ENCODE measurements at regions not wholly inside any gene's neighbourhood (a gene's known extent, or its start where the extent isn't known, plus 50 kb on each side); places are given as distances from the start of the nearest gene placed in this dataset.

DNA sequence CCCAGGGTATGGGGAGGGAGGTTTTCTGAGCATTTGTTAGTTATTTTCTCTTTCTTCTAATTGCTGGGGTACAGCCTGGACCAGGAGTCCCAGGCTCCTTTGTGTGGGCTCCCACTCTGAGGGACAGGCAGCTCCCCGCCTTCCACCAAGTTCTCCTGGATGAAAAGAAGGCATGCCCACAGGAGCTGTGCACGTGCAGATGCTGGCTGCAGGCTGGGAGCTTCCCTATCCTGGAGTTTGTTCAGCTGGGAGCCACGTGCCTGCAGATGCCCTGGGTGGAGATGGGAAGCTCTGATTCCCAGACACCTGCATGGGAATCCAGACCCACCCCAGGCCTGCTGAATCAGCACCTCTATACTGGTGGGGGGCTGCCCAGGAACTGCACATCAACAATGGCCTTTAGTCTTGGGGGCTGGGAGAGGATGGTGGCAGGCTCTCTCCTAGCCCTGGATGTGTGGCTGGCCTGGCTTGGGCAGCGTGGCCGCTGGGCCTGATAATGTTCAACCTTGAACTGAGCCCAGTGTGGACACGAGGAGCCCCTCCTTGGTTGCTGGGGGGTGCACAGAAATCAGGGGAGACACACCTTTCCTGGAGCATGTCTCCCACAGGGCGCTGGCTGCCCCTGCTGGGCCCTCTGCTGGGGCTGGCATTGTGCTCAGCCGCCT lies 233.6 kb upstream of the HS6ST1 start:
- no peak for DNase-seq (ENCODE audit: low read depth, low spot score)

DNA sequence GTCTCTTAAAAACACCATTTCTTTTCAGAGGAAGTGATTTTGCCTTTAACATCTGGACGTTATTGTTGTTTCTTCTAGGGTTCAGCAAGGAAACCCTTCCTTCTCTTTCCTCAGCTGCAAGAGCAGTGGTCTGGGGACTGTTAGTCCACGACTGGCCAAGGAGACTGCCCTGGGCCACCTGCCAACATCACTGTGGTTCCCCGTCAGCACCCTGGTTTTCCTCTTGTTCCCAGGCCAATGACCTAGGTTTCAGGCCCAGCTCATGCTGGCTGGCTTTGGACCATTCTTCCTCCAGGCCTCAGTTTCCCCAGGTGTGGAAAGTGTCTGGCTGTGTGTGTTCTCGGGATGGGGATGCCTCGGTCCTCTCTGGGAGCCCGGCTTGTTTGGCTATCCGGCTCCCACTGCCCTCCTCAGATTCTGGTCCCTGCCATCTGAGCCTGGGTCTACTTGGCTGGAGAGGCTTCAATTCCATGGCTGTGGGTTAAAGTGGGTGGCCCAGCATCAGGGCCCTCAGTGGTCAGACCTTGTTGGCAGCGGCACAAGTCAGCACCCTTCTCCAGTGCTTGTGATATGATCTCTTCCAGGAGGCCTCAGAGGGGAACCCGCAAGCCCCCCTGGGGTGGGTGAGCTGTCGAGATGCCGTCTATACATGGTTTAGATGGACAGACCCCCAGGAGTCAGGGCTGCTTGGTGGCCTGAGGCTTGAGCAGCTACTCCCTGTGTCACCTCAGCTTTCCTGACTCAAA lies 234.3 kb upstream of the HS6ST1 start:
- peak; percentile 48 for DNase-seq (ENCODE audit: low read depth, low spot score)

DNA sequence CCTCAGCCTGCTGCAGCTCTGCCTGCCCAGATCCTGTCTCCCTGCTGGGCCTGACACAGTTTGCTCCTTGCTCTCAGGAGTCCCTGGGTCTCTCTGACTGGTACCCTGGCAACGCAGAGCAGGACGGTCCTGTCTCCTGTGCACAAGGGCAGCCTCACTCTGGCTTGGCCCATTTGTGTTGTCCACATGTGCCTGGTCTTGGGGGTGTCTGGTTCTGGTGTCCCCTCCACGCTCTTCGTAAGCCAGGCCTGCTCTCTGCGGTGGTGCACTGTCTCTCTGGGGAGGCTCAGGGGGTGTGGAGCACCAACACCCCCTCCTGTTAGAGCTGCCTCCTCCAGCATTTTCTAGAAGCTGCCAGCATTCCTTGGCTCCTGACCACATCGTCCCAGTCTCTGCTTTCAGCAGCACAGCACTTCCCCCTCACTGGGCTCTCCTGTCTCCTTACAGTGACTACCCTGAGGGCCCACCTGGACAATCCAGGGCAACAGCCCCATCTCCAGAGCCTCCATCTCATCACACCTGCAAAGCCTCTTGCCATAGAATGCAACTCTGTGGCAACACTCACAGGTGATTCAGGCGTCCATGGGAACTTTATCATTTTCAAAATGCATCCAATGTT lies 235.6 kb upstream of the HS6ST1 start:
- no peak for DNase-seq (ENCODE audit: low read depth, low spot score)

DNA sequence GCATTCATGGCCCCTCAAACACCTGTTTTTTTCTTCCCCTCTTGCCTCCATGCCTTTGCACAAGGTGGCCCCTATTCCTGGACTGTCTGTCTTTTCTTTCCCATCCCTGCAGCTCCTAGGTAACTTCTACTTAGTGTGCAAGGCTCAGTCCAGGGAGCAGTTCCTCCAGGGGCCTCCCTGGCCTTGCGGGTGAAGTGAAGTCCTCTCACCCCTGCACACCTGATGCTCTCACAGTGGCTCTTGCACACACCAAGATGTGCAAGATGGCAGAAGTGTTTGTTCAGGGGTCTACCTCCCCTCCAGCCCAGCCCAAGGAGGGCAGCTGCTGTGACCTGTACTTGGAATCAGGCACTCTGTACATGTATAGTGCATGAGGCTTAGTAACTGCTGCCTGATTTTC lies 236.8 kb upstream of the HS6ST1 start:
- no peak for DNase-seq (ENCODE audit: low read depth, low spot score)

DNA sequence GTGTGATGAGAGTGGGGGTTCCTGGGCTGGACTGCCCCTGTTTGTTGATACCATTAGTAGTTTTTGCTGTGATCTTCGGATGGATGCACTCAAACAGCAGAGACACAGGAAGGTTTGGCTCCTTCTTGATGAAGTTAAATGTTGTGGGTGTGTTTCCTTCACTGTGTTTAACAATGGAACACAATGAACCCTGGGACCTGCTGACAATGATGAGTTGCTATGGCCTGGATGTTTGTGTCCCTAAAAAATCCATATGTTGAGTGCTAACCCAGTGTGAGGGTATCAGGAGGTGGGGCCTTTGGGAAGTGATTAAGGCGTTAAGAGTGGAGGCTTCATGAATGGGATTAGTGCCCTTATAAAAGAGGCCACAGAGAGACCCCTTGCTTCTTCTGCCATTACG lies 237.4 kb upstream of the HS6ST1 start:
- no peak for DNase-seq (ENCODE audit: low read depth, low spot score)

DNA sequence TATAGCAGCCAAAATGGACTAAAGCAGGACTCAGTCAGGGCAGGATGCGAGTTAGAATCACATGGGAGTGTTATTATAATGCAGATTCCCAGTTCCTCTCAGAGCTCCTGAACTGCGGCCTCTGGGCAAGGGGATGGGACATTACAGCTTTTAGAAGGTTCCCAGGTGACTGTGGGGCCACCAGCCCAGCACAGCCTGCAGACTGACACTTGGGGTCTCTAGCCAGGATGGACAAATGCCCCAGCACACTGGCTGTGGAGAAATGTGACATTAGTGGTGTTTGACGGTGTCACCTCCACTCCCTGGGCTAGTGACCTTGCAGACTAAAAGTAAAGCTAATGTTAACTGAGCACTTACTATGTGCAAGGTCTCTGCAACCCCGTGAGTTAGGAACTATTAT lies 238.0 kb upstream of the HS6ST1 start:
- DNase-seq (ENCODE audit: low read depth, low spot score), result no peak

DNA sequence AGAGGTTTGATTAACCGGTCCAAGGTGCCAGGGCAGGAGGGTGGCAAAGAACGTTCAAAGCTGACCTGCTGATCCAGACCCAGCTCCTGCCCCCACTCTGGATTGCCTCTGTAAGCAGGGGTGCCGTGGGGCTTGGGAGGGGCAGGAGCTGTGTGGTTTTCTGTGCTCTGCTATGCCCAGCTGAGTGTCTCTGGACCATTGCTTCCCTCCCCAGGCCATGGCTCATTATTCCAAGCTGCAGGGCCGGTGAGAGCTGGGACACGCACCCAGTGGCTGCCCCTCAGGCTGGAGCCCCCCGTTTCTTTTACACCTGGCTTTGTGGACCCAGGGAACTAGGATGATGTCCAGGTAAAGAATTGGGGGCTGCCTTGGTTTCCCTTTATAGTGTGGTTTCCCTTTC lies 238.4 kb upstream of the HS6ST1 start:
- DNase-seq (ENCODE audit: low read depth, low spot score), result no peak

DNA sequence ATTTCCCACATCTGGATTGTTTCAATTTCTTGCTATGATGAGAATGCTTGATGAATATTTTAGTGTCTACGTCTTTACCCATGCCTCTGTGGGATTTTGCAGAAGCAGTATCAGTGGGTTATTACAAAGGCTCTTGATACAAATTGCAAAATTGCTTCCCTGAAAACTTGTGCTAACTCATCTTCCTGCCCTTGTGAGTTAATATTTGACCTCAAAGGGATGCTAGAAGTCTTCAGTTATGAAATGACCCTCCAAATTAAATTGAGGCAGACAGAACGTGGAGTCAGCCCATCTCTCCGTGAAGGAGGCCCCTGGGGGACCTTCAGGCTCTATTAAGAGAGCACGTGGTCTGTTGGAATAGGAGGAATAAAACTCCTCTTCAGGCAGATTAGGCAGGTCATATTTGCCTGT lies 239.2 kb upstream of the HS6ST1 start:
- DNase-seq (ENCODE audit: low read depth, low spot score), result no peak

DNA sequence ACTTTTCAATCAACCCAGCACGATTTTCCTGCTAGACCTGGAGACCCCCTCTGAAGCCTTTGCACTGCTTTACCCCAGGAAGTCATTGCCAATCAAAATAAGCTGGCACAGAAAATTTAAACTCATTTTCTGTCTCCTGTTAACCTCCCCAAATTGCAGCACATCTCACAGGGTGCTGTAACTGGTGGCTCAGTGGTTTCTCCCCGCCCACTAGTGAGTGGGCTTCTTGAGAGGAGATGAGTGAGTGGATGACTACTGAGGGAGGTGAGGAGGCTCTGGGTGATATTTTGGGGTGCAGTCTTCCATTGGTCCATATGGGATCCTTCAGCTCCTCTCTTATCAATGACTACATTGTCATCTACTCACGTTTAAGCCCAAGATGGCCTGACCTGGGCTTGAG lies 239.8 kb upstream of the HS6ST1 start:
- no peak for DNase-seq (ENCODE audit: low read depth, low spot score)

DNA sequence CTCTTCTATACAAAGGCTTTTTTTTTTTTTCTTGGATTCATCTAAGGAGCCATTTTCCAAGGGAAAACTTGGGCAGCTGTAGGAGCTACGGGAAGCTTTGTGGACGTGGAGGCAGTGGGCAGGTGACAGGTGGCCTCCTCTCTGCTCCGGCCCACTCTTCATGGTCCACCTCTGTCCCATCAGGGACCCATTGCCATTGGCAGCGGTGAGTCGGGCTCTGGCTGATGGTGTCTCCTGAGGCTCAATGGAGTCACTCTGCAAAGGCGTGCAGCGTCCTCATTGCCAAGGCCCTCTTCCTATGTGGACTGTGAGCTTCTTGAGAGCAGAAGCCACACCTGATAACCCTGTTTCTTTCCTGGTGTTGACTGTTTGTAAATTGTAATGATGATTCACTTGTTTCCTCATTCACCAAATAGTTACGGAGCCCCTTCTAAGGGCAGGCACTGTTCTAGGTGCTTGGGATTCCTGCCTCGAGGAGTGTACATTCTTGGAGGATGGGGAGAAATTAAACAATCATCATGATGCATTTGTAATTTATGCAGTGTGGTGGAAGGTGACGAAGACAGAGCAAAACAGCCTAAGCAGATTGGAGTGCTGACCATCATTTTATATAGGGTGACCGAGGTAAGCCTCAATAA lies 240.3 kb upstream of the HS6ST1 start:
- no peak for DNase-seq (ENCODE audit: low read depth, low spot score)

DNA sequence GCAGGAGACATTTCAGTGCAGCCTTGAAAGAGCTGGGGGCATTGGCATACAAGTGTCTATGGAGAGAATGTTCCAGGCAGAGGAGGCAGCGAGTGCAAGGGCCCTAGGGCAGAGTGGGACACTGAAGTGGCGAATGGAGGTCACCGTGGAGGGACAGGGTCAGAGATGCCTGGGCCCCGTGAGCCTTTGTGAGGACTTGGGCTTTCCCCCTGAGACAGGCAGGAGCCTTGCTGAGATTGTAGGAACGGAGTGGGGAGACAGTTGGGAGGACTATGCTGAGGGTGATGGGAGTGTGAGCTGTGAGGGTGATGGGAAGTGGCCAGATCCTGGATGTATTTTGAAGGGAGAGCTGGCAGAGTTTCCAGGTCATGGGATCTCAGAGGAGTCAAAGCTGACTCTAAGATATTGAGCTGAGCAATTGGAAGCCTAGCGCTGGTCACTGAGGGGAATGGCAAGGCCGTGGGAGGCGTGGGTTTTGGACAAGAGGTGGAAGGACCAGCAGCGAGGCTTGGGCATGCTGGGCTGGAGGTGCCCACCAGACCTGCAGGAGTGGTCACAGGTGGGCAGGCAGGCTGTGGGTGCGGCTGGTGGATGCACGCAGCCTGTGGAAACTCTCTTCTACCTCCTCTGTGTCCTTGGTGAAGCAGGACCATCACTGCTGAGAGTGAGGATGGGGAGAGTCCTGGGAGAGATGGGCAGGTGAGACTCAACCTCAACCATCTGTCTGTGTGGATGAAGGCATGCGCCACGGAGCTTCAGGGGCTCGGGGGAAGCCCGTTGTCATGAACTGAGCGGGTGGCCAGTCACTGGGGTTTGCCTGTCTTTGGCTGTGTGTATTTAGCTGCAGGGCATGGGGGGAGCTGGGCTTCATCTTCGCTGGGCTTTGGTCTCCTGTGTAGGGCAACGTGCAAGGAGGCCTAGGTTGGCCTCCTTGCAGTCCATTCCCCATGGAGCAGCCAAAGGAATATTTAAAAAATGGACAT lies 241.2 kb upstream of the HS6ST1 start:
- DNase-seq (ENCODE audit: low read depth, low spot score), result no peak

DNA sequence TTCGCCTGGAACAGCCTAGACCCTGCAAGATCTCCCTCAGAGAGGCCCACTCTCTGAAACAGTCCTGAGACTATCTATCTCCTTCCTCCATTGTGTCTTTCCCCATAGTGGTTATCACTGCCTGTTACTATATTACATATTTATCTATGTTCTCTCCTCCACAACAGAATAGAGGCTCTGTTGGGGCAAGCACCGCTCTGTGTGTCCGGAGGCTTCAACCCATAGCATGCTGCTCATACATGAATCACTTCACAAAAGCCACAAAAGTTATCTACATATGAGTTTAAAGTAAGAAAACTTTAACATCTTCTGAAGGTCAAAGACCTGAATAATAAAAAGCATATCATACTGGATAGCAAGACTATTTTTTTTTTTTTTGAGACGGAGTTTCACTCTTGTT lies 242.1 kb upstream of the HS6ST1 start:
- DNase-seq (ENCODE audit: low read depth, low spot score), result no peak

DNA sequence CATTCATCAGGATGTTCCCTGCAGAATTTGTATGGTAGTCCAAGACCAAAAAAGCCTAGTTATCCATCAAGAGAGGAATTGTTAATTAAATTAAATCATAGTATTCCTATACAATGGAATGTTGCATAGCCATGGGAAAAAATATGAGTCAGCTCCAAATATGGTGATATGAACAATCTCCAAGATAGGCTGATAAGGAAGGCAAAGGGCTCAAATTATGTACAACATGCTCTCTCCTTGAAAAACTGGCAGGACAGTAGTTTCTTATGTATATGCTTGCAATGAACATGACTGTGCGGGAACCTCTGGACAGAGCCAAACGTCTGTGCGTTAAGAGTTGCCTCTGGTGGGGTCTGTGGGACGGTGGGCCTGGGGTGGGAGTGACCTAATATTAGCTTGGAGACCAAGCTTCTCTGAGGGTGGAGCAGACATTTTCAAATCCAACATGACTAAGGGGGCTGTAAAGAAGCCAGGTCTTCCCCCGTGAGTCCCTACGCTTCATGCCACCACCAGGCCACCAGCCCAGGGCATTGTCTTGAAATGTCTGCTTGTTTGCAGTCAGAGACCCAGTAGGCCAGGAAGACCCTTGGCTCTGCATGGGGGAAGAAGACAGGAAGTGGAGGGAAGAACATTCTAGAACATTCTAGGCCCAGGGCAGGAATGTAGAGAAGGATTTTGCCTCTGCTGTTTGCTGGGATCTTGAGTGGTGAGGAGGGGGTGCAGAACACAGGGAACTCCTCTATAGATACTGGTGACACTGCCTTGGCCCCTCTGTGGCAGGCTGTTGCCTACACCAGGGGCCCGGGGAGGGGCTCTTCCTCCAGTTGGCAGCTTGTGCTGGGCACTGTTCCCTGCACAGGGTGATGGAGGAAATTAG lies 244.0 kb upstream of the HS6ST1 start:
- no peak for DNase-seq (ENCODE audit: low read depth, low spot score)

DNA sequence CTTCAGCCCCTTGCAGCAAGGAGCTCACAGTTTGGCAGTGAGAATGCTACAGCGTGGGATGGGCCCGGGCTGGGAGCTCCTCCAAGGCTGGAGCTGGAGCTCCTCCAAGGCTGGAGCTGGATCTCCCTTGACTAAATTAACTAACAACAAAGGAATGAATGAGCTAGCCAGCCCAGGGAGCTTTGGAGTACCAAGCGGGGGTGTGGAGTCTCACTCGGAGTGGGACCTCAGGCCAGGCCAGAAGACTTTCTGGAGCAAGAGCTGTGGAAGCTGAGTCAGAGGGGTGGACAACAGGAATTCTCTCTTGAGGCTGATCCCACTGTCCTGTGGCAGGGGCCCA lies 244.7 kb upstream of the HS6ST1 start:
- peak; percentile 93 for DNase-seq (ENCODE audit: low read depth, low spot score)

DNA sequence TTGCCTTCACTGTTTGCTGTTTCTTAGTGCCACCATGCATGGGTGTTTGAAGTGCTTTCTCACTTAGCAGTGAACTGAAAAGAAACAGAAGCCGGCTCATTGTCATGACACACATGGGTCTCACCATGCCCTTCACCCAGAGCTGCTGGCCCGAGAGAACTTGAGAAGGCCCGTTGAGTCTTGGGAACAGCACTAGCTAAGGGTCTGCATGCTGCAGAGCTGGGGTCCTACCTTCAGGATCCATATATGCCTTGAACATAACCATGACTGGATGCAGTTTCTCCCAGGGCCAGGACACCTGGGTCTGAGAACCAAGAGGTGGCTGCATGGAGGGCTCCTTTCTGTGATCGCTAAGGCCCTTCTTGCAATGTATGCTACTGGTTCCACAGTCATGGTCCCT lies 245.5 kb upstream of the HS6ST1 start:
- DNase-seq (ENCODE audit: low read depth, low spot score), result no peak

DNA sequence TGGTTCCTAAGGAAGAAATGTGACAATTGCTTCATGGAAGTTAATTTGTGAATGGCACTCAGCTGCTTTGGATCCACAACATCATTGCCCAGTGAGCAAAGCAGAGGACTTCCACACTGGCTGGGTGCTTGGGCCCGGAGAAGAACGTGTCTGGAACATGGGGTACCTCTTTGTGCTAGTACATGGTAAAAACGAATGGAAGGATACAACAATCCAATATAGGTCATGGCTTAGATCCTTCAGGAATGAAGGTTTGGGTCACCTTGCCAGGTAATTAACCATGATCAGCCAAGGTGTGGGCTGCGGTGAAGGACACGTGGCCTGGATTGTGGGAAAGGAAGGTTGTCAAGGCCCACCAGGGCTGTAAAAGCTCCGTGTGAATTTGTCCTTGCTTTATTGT lies 245.9 kb upstream of the HS6ST1 start:
- no peak for DNase-seq (ENCODE audit: low read depth, low spot score)

DNA sequence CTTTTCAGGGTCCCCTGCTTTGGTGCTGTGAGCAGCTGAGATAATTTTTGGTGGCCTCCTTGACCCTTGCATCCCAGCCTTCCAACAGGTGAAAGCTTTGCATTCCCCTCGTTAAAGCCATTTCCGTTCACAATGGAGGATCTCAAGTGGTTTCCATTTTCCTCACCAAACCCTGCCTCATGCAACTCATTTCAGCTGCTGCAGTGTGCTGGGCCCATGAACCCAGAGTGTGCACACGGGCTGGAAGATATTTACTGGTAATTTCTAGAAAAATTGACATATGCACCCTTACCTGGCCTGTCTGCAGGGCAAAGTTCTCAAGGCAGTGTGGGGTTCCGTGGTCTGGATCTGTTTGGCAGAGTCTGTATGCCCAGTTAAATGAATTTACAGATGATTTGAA lies 246.8 kb upstream of the HS6ST1 start:
- DNase-seq (ENCODE audit: low read depth, low spot score), result no peak

DNA sequence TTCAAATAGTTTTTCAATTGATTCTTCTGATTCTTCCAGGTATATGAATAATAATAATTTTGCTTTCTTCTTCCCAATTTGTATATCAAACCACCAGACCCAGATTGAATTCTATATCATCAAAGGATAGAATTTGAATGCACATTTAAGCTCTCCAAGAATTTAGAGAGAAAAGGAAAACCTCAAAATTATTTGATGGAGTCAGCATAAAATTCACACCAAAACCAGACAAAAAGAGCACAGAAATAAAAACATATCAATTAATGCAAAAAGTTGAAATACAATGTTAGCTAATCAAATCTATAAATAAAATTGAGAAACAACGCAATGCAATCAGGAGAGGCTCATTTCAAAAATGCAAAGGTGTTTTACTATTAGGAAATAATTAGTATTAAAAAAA lies 248.0 kb upstream of the HS6ST1 start:
- DNase-seq (ENCODE audit: low read depth, low spot score), result no peak

DNA sequence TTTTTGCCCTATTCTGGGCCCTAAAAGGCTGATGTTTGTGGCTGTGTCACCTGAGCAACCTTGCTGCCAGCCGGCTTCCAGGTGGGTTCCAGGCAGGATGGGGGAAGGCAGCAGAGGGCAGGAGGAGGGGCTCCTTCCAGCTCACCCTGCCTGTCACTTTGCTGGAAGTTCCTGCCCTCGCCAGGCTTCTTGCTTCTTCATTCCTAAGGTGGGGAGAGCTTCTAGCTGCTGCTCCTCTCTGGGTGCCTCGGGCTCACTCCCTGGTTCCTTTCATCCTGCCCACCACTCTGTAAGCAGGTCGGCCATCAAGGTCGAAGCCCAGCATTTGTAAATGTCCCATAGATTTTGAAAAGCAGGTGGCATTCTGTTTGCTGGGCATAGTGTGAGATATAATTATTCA lies 249.4 kb upstream of the HS6ST1 start:
- DNase-seq (ENCODE audit: low read depth, low spot score), result no peak

DNA sequence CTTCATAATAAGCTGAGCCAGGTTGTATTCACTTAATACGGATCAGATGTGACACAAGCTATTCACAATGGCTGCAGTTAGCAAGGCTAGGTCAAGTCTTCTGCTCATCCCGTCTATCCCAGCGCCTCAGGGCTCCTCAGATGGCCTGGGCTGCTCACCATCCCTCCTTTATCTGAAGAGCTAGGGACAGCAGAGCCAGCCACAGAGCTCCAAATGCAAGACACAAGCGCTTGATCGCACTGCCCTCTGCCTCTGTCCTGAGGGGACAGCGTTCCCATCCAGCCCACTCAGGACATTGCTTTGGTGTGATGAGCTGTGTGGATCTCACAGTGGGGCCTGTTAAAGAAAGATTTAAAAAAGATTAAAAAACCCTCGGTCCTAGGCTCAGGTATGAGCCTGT lies 254.4 kb upstream of the HS6ST1 start:
- no peak for DNase-seq (ENCODE audit: low read depth, low spot score)

DNA sequence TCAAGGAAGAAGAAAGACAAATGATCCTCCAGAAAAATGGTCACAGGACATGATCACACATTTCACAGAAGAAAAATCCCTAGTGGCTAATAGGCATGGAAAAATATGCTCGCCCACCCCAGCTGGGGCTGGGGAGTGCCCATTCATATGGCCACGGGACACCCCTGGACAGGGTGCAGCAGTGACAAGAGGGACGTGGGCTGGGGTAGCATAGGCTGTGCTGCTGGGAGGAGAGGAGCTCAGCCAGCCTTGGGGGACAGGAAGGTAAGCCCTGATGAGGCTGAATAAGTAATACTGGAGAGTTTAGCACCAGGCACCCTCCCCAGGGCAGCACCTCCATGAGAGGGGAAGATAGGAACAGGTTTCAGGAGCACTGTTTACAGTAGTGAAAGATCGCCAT lies 254.9 kb upstream of the HS6ST1 start:
- no peak for DNase-seq (ENCODE audit: low read depth, low spot score)

Data from astrocyte of the hippocampus (primary cell).